ENCODE measurements at regions not wholly inside any gene's neighbourhood (a gene's known extent, or its start where the extent isn't known, plus 50 kb on each side); places are given as distances from the start of the nearest gene placed in this dataset.

GRCh38 chr20:22312744-22313346 is 271.5 kb downstream of the FOXA2 start:
- H3K27me3 ChIP-seq (ENCODE audit: control insufficient read depth in 2 of 2, insufficient read depth in 2 of 2, low read length in 2 of 2): no peaks in the 10 kb centered on the region
- H3K79me2 ChIP-seq (ENCODE audit: control insufficient read depth, insufficient read depth, low read length): no peaks in the 10 kb centered on the region
- H3K4me2 ChIP-seq (ENCODE audit: insufficient read depth, low read length): no peak overlapping the region
- H3K9me1 ChIP-seq (ENCODE audit: control insufficient read depth, insufficient read depth, low read length): no peaks in the 10 kb centered on the region
- BruUV-seq (replicated peaks): no TSS peak
- H3K27ac ChIP-seq (ENCODE audit: extremely low read depth, low read depth, low read length): no peak overlapping the region
- no peaks in the 10 kb centered on the region for H3K9me3 ChIP-seq (replicated peaks; ENCODE audit: control insufficient read depth, insufficient read depth, low read depth, low read length)
- H3K36me3 ChIP-seq (ENCODE audit: control insufficient read depth, insufficient read depth, low read length): no peaks in the 10 kb centered on the region
- POLR2A ChIA-PET: no interaction called here
- no peaks in the 10 kb centered on the region for H4K20me1 ChIP-seq (replicated peaks; ENCODE audit: control insufficient read depth, insufficient read depth, low read length)
- ATAC-seq (no peak), FAIRE-seq (peak; percentile 44), DNase-seq (ENCODE audit: extremely low read depth in 1 of 4, low spot score in 3 of 4) (peak; percentile 14 to 32 (median 17))
- H2AFZ ChIP-seq (ENCODE audit: low read depth, low read length): no peak overlapping the region
- intact Hi-C loops (cut with micrococcal nuclease): loop anchor here (5.0 kb wide), 1 partner anchor 506 kb away; no protein-coding TSS in a partner anchor
- TF ChIP-seq ZNF384 (IDR thresholded peaks at IDR 0.05; ENCODE audit: low read depth, low read length): 0 out of 2 replicates have a peak, but pooled peaks have one; percentile 32
- no peak for TF ChIP-seq KLF10 (CRISPR knock-in tag; IDR thresholded peaks at IDR 0.05)
- TF ChIP-seq MAFG (tag; conservative IDR thresholded peaks at IDR 0.05): peak; percentile 52
- no peak for TF ChIP-seq RNF2 (IDR thresholded peaks at IDR 0.05)
- peak; percentile 26 to 44; a peak in 2 of 4 replicates for TF ChIP-seq RAD21 (CRISPR knock-in tag; conservative IDR thresholded peaks at IDR 0.05 in 1 of 2, IDR thresholded peaks at IDR 0.05 in 1 of 2)
- TF ChIP-seq, protein P1, sequence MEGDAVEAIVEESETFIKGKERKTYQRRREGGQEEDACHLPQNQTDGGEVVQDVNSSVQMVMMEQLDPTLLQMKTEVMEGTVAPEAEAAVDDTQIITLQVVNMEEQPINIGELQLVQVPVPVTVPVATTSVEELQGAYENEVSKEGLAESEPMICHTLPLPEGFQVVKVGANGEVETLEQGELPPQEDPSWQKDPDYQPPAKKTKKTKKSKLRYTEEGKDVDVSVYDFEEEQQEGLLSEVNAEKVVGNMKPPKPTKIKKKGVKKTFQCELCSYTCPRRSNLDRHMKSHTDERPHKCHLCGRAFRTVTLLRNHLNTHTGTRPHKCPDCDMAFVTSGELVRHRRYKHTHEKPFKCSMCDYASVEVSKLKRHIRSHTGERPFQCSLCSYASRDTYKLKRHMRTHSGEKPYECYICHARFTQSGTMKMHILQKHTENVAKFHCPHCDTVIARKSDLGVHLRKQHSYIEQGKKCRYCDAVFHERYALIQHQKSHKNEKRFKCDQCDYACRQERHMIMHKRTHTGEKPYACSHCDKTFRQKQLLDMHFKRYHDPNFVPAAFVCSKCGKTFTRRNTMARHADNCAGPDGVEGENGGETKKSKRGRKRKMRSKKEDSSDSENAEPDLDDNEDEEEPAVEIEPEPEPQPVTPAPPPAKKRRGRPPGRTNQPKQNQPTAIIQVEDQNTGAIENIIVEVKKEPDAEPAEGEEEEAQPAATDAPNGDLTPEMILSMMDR (IDR thresholded peaks at IDR 0.05 in 2 of 3, conservative IDR thresholded peaks at IDR 0.05 in 1 of 3; ENCODE audit: insufficient read depth in 2 of 3, low read depth in 1 of 3, low read length in 3 of 3): peak; percentile 39 to 65 (median 46); a peak in 4 of 6 replicates
- no peak for TF ChIP-seq NCOA6 (IDR thresholded peaks at IDR 0.05)
- peak; percentile 74 for TF ChIP-seq ZNF316 (IDR thresholded peaks at IDR 0.05)
- no peak for TF ChIP-seq ZNF133 (CRISPR knock-in tag; IDR thresholded peaks at IDR 0.05)
- peak; percentile 31; the same call in 1 of the 2 replicates for TF ChIP-seq MAFK (IDR thresholded peaks at IDR 0.05; ENCODE audit: low read length)
- TF ChIP-seq C11orf30 (IDR thresholded peaks at IDR 0.05; ENCODE audit: low read depth): 0 out of 2 replicates have a peak, but pooled peaks have one; percentile 27
- H3K9ac ChIP-seq (ENCODE audit: insufficient read depth in 1 of 2, low read depth in 2 of 2, low read length in 2 of 2): no peak overlapping the region
- CTCF ChIA-PET (ENCODE audit: low intra/inter-chr PET ratio): interaction anchor here (0.6 to 0.7 kb wide), 2 partner anchors 17 to 508 kb away, joined by 3 to 4 read pairs; no protein-coding TSS in a partner anchor
- no peak overlapping the region for H3K4me3 ChIP-seq
- WGBS (ENCODE audit: insufficient coverage, low coverage, missing lambda C conversion rate): 0% methylated on average over 6 of the region's 6 CpGs
- in situ Hi-C loops (cut with MboI): no loop called here
- H3K4me1 ChIP-seq (replicated peaks in 1 of 2; ENCODE audit: control insufficient read depth in 2 of 2, insufficient read depth in 2 of 2, low read length in 2 of 2): no peaks in the 10 kb centered on the region

Data from K562 (cell line).